ENCODE measurements at regions not wholly inside any gene's neighbourhood (a gene's known extent, or its start where the extent isn't known, plus 50 kb on each side); places are given as distances from the start of the nearest gene placed in this dataset.

GRCh38 chr1:191699343-191699742, 458.9 kb upstream of the RGS18 start:
- no peak for TF ChIP-seq CTCF (conservative IDR thresholded peaks at IDR 0.05; ENCODE audit: low read depth, low read length)
- TF ChIP-seq POLR2A (IDR thresholded peaks at IDR 0.05; ENCODE audit: low read depth, low read length): no peak
- TF ChIP-seq FOS (IDR thresholded peaks at IDR 0.05; ENCODE audit: low read depth, low read length): no peak
- no peak for TF ChIP-seq BHLHE40 (IDR thresholded peaks at IDR 0.05; ENCODE audit: low read depth, low read length)
- no peak for TF ChIP-seq USF2 (IDR thresholded peaks at IDR 0.05; ENCODE audit: low read depth, low read length)
- TF ChIP-seq CEBPB (IDR thresholded peaks at IDR 0.05; ENCODE audit: low read depth, low read length): no peak
- TF ChIP-seq SMC3 (IDR thresholded peaks at IDR 0.05; ENCODE audit: low read depth, low read length): no peak
- no peak for TF ChIP-seq MAFK (IDR thresholded peaks at IDR 0.05; ENCODE audit: low read depth, low read length)
- no peak for TF ChIP-seq MXI1 (IDR thresholded peaks at IDR 0.05; ENCODE audit: borderline replicate concordance, low read depth, low read length)
- no peak for TF ChIP-seq RFX5 (IDR thresholded peaks at IDR 0.05; ENCODE audit: low read depth, low read length)
- no peak for TF ChIP-seq RCOR1 (IDR thresholded peaks at IDR 0.05; ENCODE audit: insufficient replicate concordance, low read length)
- TF ChIP-seq NFE2L2 (IDR thresholded peaks at IDR 0.05; ENCODE audit: low read depth, low read length): no peak
- TF ChIP-seq CHD1 (IDR thresholded peaks at IDR 0.05; ENCODE audit: low read depth, low read length): no peak

Data from IMR-90 (cell line).